IMR-90 (cell line): ENCODE measurements at regions not wholly inside any gene's neighbourhood (a gene's known extent, or its start where the extent isn't known, plus 50 kb on each side); places are given as distances from the start of the nearest gene placed in this dataset.

Experiments
- ATAC-seq: fragments of 200-7000 bp; cut with Tn5 transposase; 2 replicates; pipeline ENCODE4 v1.9.1; 2020; ENCODE audit warnings: low read depth, mild to moderate bottlenecking, moderate library complexity
- BruUV-seq: library from RNA; stranded (reverse); fragments of 400-500 nt; replicated peaks from 2 replicates; lab custom pipeline; 2021; lab: Mats Ljungman, UMichigan
- CTCF ChIA-PET: fragments of 300-600 bp; formaldehyde crosslinking; extraction: SDS; loops from one replicate; lab custom pipeline; 2021; ENCODE audit warnings: antibody characterized with exemption; lab: Yijun Ruan, JAX
- POLR2A ChIA-PET: fragments of 300-600 bp; sonication (Branson Sonifier 250); formaldehyde crosslinking; loops from one replicate; lab custom pipeline; 2022; ENCODE audit warnings: antibody characterized with exemption; ENCODE audit not compliant: unreplicated experiment; lab: Charles Lee
- DNase-seq: peaks from one replicate; pipeline ENCODE4 v3.0.0; 2013
- H2AFZ ChIP-seq: replicated peaks from 2 replicates; pipeline ENCODE3; 2013; ENCODE audit warnings: low read length, mild to moderate bottlenecking; ENCODE audit not compliant: poor library complexity
- H2AK5ac ChIP-seq: 2 replicates; pipeline ENCODE4 v1.6.1; 2013; ENCODE audit warnings: low read depth, low read length, inconsistent platforms
- H2AK9ac ChIP-seq: replicated peaks from 2 replicates; pipeline ENCODE3; 2013; ENCODE audit warnings: mild to moderate bottlenecking, low read depth, low read length, moderate library complexity; ENCODE audit not compliant: poor library complexity
- H2BK120ac ChIP-seq: 2 replicates; pipeline ENCODE4 v1.6.1; 2013; ENCODE audit warnings: low read depth, low read length, inconsistent platforms
- H2BK15ac ChIP-seq: 3 replicates; pipeline ENCODE4 v1.6.1; 2013; ENCODE audit warnings: low read depth, low read length, inconsistent platforms
- H2BK20ac ChIP-seq: 2 replicates; pipeline ENCODE4 v1.6.1; 2013; ENCODE audit warnings: low read depth, mild to moderate bottlenecking, inconsistent platforms, low read length, moderate library complexity
- H2BK5ac ChIP-seq: 2 replicates; pipeline ENCODE4 v1.6.1; 2013; ENCODE audit warnings: mild to moderate bottlenecking, low read depth, low read length, inconsistent platforms; ENCODE audit not compliant: poor library complexity, severe bottlenecking
- H3K14ac ChIP-seq: replicated peaks from 2 replicates; pipeline ENCODE4 v1.6.1; 2013; ENCODE audit warnings: low read depth, low read length, inconsistent platforms
- H3K18ac ChIP-seq: 2 replicates; pipeline ENCODE4 v1.6.1; 2013; ENCODE audit warnings: low read depth, low read length, control low read depth
- H3K23ac ChIP-seq: 2 replicates; pipeline ENCODE4 v1.6.1; 2013; ENCODE audit warnings: low read depth, low read length, inconsistent platforms
- H3K27ac ChIP-seq: 2 replicates; pipeline ENCODE4 v1.5.1; 2013; ENCODE audit warnings: mild to moderate bottlenecking, control low read depth, low read length; ENCODE audit not compliant: insufficient read depth
- H3K27me3 ChIP-seq: 2 replicates; pipeline ENCODE4 v1.6.1; 2013; ENCODE audit warnings: low read length; ENCODE audit not compliant: control insufficient read depth, insufficient read depth
- H3K36me3 ChIP-seq: 2 replicates; pipeline ENCODE4 v1.6.1; 2013; ENCODE audit warnings: low read length, mixed read lengths; ENCODE audit not compliant: control insufficient read depth, insufficient read depth
- H3K4ac ChIP-seq: 2 replicates; pipeline ENCODE4 v1.6.1; 2013; ENCODE audit warnings: low read depth, low read length, inconsistent platforms
- H3K4me1 ChIP-seq: 2 replicates; pipeline ENCODE4 v1.6.1; 2013; ENCODE audit warnings: low read length, mixed read lengths; ENCODE audit not compliant: control insufficient read depth, insufficient read depth
- H3K4me2 ChIP-seq: 2 replicates; pipeline ENCODE4 v1.6.1; 2013; ENCODE audit warnings: low read depth, mild to moderate bottlenecking, control low read depth, low read length, moderate library complexity
- H3K4me3 ChIP-seq: 2 replicates; pipeline ENCODE4 v1.5.1; 2013; ENCODE audit warnings: low read depth, mild to moderate bottlenecking, control low read depth, low read length, moderate library complexity; ENCODE audit not compliant: insufficient read depth
- H3K56ac ChIP-seq: 2 replicates; pipeline ENCODE4 v1.6.1; 2013; ENCODE audit warnings: low read length, inconsistent platforms; ENCODE audit not compliant: insufficient read depth; ENCODE audit errors: extremely low read depth
- H3K79me1 ChIP-seq, 2 experiments: 2 replicates each; pipeline ENCODE4 v1.6.1; 2013; ENCODE audit warnings: low read length in 2 of 2, inconsistent platforms in 1 of 2, low read depth in 1 of 2
- H3K9ac ChIP-seq: 2 replicates; pipeline ENCODE4 v1.6.1; 2013; ENCODE audit warnings: low read depth, low read length, control low read depth
- H3K9me1 ChIP-seq: 2 replicates; pipeline ENCODE4 v1.6.1; 2013; ENCODE audit warnings: low read length, inconsistent platforms; ENCODE audit not compliant: insufficient read depth
- H3K9me3 ChIP-seq: 2 replicates; pipeline ENCODE4 v1.6.1; 2013; ENCODE audit warnings: low read length; ENCODE audit not compliant: control insufficient read depth, insufficient read depth
- H4K20me1 ChIP-seq: 2 replicates; pipeline ENCODE4 v1.6.1; 2013; ENCODE audit warnings: low read length, inconsistent platforms; ENCODE audit not compliant: insufficient read depth
- H4K5ac ChIP-seq: 2 replicates; pipeline ENCODE4 v1.6.1; 2013; ENCODE audit warnings: mild to moderate bottlenecking, low read depth, low read length, control low read depth
- H4K8ac ChIP-seq, 2 experiments: 2 replicates each; pipeline ENCODE4 v1.6.1; 2013; ENCODE audit warnings: low read depth in 2 of 2, low read length in 2 of 2, control low read depth in 1 of 2, inconsistent platforms in 1 of 2
- H4K91ac ChIP-seq: 2 replicates; pipeline ENCODE4 v1.6.1; 2013; ENCODE audit warnings: low read depth, low read length, inconsistent platforms; ENCODE audit not compliant: insufficient read depth
- BHLHE40 ChIP-seq: fragments of 150-350 bp; IDR thresholded peaks from 2 replicates; pipeline ENCODE4 v1.6.1; 2016; ENCODE audit warnings: mild to moderate bottlenecking, low read depth, low read length
- CEBPB ChIP-seq: IDR thresholded peaks from 2 replicates; pipeline ENCODE4 v1.6.1; 2012; ENCODE audit warnings: low read depth, low read length, improper control_type of control experiment
- CHD1 ChIP-seq: IDR thresholded peaks from 2 replicates; pipeline ENCODE4 v1.6.1; 2012; ENCODE audit warnings: low read depth, low read length, improper control_type of control experiment
- ELK1 ChIP-seq: fragments of 150-350 bp; IDR thresholded peaks from 2 replicates; pipeline ENCODE4 v1.6.1; 2016; ENCODE audit warnings: low read depth, mild to moderate bottlenecking, low read length, moderate library complexity, borderline replicate concordance
- FOS ChIP-seq: fragments of 150-350 bp; IDR thresholded peaks from 2 replicates; pipeline ENCODE4 v1.6.1; 2016; ENCODE audit warnings: low read depth, low read length
- MAFK ChIP-seq: IDR thresholded peaks from 2 replicates; pipeline ENCODE4 v1.6.1; 2012; ENCODE audit warnings: low read depth, low read length, improper control_type of control experiment
- MAZ ChIP-seq: IDR thresholded peaks from 2 replicates; pipeline ENCODE4 v1.6.1; 2012; ENCODE audit warnings: low read depth, mild to moderate bottlenecking, low read length, improper control_type of control experiment, moderate library complexity, borderline replicate concordance
- MXI1 ChIP-seq: IDR thresholded peaks from 2 replicates; pipeline ENCODE4 v1.6.1; 2012; ENCODE audit warnings: low read depth, mild to moderate bottlenecking, low read length, moderate library complexity, borderline replicate concordance
- POLR2A ChIP-seq: IDR thresholded peaks from 2 replicates; pipeline ENCODE4 v1.6.1; 2012; ENCODE audit warnings: mild to moderate bottlenecking, low read depth, low read length
- RAD21 ChIP-seq: IDR thresholded peaks from 2 replicates; pipeline ENCODE4 v1.6.1; 2012; ENCODE audit warnings: low read length, improper control_type of control experiment
- RCOR1 ChIP-seq: IDR thresholded peaks from 2 replicates; pipeline ENCODE4 v1.6.1; 2012; ENCODE audit warnings: mild to moderate bottlenecking, low read length, improper control_type of control experiment; ENCODE audit not compliant: insufficient replicate concordance
- RFX5 ChIP-seq: IDR thresholded peaks from 2 replicates; pipeline ENCODE4 v1.8.0; 2012; ENCODE audit warnings: low read depth, mild to moderate bottlenecking, low read length, moderate library complexity
- USF2 ChIP-seq: fragments of 150-350 bp; IDR thresholded peaks from 2 replicates; pipeline ENCODE4 v1.6.1; 2017; ENCODE audit warnings: mild to moderate bottlenecking, antibody characterized with exemption, low read length, low read depth
- WGBS, 2 experiments: methylation state at CpG; one replicate each; pipeline versions ENCODE4 v1.1.5 to v1.1.7; 2013; ENCODE audit warnings: missing lambda C conversion rate in 2 of 2; ENCODE audit not compliant: insufficient read length in 1 of 2; ENCODE audit errors: extremely low coverage in 2 of 2; 5-methylcytosine and 5-hydroxymethylcytosine counted together
- dilution Hi-C: fragments of 300-500 bp; cut with HindIII; formaldehyde crosslinking; loops from one replicate; pipeline ENCODE4 v1.14.3; 2018; ENCODE audit warnings: low sequenced_read_pairs; ENCODE audit not compliant: unreplicated experiment
- in situ Hi-C: fragments of 300-500 bp; cut with MboI; formaldehyde crosslinking; loops from 3 replicates; pipeline ENCODE4 v1.14.3; 2019; ENCODE audit warnings: low sequenced_read_pairs, inconsistent platforms, mixed read lengths
- intact Hi-C: fragments of 100-400 bp; cut with micrococcal nuclease; formaldehyde crosslinking; loops from 2 replicates; pipeline ENCODE4 v1.10.0; 2022

- TF ChIP-seq ELK1, result no peak
Measured at GRCh38 chr1:65045022-65045817, 78.9 kb upstream of the JAK1 start (continued).

GRCh38 chr1:65048335-65048734, 82.0 kb upstream of the JAK1 start:
- in situ Hi-C loops, result no loop called here
- POLR2A ChIA-PET, result no interaction called here
- peak overlapping the region; percentile 42; the same call in 1 of the 2 replicates for H3K4me2 ChIP-seq
- TF ChIP-seq ELK1, result no peak
- TF ChIP-seq MAZ, result no peak
- no peak for TF ChIP-seq RFX5
- no peak for TF ChIP-seq MAFK
- no peak for TF ChIP-seq CEBPB
- TF ChIP-seq BHLHE40, result no peak
- no peak for TF ChIP-seq MXI1
- TF ChIP-seq FOS, result no peak
- TF ChIP-seq USF2, result no peak
- no peak for TF ChIP-seq RAD21
- TF ChIP-seq POLR2A, result no peak
- no peak for TF ChIP-seq RCOR1
- no peak for TF ChIP-seq CHD1

More at GRCh38 chr1:65048335-65048734, 82.0 kb upstream of the JAK1 start:
- H4K8ac ChIP-seq, result no peak overlapping the region
- H4K91ac ChIP-seq, result no peak overlapping the region
- no peak overlapping the region for H4K5ac ChIP-seq
- H3K36me3 ChIP-seq, result no peaks in the 10 kb centered on the region
- H3K4me3 ChIP-seq, result no peak overlapping the region
- no peak overlapping the region for H3K18ac ChIP-seq
- no CpG with 5 or more reads among the region's 6 CpGs for WGBS, 2 experiments
- H3K79me1 ChIP-seq, result no peaks in the 10 kb centered on the region
- peak; percentile 72 for ATAC-seq
- no peak overlapping the region for H3K23ac ChIP-seq
- no peak overlapping the region for H2AK5ac ChIP-seq
- intact Hi-C loops (no loop called here), dilution Hi-C loops (no loop called here)
- no peak overlapping the region for H2AK9ac ChIP-seq
- H3K14ac ChIP-seq, result no peak overlapping the region
- H3K27me3 ChIP-seq, result 0 out of 2 replicates have a peak, but pooled peaks cover 4% of the 10 kb centered on the region
- no peak overlapping the region for H2BK120ac ChIP-seq
- H3K27ac ChIP-seq, result no peak overlapping the region
- H3K9ac ChIP-seq, result no peak overlapping the region
- peaks cover 2% of the 10 kb centered on the region; the same call in 1 of the 2 replicates for H3K4me1 ChIP-seq
- H3K9me3 ChIP-seq, result no peaks in the 10 kb centered on the region
- H2BK15ac ChIP-seq, result no peak overlapping the region
- no peaks in the 10 kb centered on the region for H4K20me1 ChIP-seq
- no peak overlapping the region for H2BK20ac ChIP-seq
- H2AFZ ChIP-seq, result no peak overlapping the region
- H3K56ac ChIP-seq, result no peak overlapping the region
- H3K9me1 ChIP-seq, result no peaks in the 10 kb centered on the region
- CTCF ChIA-PET, result interaction anchor here (0.6 kb wide), 1 partner anchor 426 kb away, joined by 3 read pairs; no protein-coding TSS in a partner anchor
- H2BK5ac ChIP-seq, result no peak overlapping the region
- no TSS peak for BruUV-seq
- no peak overlapping the region for H3K4ac ChIP-seq
- DNase-seq, result peak; percentile 25
